ENCODE measurements at regions not wholly inside any gene's neighbourhood (a gene's known extent, or its start where the extent isn't known, plus 50 kb on each side); places are given as distances from the start of the nearest gene placed in this dataset.

DNA sequence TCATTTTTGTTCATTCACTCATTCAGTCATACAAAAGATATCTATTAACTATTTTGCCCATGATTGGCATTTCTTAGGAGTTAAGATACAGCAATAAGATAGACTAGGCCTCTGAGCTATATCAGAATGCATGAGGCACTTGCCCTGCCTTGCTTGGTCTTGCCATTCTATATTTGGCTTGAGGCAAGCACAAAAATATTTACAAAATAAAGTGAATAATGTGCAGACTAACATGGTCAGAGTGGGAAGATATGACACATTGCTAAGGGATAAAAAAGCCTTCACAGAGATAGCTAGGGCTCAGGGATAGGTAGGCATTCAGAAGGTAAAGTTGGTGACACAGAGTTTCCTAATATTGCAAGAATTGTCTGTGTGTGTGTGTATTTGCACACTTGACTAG lies 75.0 kb upstream of the MMADHC start:
- intact Hi-C loops (cut with micrococcal nuclease), result no loop called here

DNA sequence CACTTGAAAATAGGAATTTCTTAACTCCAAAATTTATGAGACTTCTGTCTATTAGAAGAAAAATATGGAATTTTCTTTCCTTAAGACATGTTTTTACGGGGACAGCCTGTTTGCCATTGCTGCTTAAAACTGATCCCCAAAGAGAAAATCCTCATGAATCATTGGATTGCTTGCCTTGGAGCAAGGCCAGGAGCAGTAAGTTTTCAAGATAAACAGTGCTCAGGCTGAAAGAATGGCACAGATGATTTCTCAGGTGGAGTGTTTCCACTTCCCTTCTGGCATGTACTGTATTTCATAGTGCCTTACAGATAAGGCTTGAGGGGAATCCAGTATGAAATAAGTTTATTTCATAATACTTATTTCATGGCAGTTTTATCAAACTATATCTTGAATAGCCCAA lies 74.3 kb upstream of the MMADHC start:
- intact Hi-C loops (cut with micrococcal nuclease), result no loop called here

DNA sequence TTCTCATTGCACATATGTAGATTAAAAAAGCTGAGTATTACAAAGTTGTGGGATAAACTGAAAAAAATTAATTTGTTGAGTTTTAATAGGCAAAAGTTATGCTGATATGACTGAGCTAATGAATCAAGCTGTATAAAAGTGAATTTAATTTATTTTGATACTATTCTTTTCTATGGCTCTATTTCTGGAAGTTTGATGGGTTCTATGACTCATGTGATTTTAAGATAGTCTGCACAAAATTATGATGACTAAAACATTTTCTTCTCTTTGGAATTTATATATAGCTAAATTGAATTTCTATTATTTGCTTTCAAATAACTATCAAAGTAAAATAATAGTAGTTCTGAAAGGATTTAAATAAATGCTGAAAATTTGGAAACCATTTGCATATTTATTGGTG lies 71.0 kb upstream of the MMADHC start:
- intact Hi-C loops (cut with micrococcal nuclease), result no loop called here

DNA sequence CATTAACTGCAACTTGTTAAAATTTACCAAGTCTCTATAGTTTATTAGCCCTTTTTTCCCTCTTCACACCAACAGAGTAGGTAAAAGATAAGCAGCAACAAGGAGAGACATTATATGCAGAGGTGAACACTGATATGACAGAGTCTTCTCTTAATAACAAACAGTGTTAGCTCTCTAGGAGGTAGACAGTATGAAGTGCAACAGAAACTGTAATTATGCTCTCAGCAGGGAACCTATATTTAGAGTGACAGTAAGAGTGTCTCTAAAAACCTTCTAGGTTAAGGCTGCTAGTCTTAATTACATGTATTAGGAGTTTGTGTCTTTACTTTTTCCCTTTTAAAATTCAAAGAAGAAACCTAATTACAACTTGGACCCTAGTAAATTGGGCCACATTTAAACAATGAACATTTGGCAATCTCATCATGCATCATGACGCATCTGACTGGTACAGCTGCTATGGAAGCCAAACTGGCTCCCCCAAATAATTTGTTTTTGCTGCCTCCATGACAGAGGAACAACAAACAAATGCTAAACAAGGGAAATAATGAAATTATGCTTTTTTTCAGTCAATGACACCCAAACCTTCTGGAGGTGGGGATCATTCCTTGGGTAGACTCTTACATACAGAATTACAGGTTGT lies 69.9 kb upstream of the MMADHC start:
- intact Hi-C loops (cut with micrococcal nuclease), result no loop called here

DNA sequence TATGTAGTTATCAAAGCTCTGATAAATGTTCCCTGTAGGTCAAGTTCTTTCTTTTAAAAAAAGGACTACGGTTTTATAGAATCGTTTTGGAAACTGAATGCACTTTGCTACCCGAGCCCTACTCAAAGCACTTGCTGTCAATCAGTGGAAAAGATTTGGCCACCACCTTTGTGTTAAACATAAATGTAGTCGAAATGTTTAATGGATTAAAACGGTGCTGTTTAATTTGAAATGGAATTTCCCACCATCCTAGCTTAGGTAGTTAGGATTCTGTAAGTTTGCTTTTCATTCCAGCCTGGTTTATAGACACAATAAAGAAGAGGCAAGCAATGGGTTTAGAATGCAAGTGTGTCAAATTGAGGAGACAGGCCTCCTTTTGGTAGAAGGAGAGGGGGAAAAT lies 69.4 kb upstream of the MMADHC start:
- intact Hi-C loops (cut with micrococcal nuclease), result no loop called here

DNA sequence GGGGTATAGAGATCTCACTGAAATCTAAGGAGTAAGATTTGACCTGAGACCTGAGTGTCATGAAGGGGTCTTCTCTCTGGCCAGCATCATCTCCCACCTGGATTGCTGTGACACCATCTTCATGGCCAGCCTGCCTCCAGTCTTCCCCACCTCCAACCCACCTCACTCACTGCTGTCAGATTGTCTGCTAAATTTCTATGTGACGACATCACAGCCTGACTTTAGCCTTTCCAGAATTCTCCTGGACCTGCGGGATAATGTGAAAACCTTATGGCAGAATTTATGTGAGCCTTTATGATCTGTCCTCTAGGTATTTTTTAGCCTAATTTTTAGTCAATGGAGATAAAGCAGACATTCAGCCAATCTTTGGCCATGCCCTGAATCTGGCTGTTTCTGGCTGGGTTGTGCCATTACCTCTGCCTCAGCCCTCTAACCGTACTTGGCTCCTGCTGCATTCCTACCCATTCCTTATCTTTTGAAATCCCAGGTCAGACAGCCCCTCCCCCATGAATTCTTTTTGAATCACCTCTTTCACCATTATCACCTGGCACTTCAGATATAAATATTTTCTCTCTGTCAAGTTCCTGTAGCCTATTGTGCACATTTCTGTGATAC lies 66.4 kb upstream of the MMADHC start:
- intact Hi-C loops (cut with micrococcal nuclease), result no loop called here

DNA sequence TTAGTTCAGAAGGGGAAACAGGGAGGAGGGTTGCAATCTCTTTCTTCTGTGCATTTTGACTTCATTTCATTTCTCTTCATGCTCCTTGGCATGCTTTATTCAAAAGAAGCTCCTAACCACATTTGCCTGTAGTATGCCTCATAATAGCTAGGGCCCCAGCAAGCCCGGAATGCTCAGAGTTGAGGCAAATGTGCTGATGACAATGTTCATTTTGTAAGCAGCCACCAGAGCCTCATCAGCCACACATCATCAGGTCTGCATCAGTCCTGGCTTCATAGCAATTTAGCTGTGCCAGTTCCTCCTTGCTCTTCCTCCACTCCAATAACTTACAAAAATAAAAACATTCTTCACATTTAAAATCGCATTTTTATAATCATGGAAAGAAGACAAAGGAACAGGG lies 65.4 kb upstream of the MMADHC start:
- intact Hi-C loops (cut with micrococcal nuclease), result no loop called here

DNA sequence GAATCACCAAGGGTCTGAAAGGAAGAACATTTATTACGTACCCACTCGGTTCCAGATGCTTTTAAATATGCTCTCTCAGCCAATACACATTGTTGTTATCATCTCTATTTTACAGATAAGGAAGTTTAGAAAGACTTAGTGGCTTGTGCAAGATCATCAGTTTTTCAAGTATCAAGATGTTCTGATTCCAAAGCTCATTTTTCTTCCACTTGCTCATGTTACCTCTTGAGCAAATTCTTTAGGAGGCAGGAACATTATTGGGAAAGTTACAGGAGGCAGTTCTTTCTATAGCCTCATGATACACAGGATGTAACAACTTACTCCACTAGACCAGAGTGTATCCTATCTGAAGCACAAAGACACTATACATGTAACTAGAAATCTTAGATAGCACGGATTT lies 65.0 kb upstream of the MMADHC start:
- intact Hi-C loops (cut with micrococcal nuclease), result no loop called here

DNA sequence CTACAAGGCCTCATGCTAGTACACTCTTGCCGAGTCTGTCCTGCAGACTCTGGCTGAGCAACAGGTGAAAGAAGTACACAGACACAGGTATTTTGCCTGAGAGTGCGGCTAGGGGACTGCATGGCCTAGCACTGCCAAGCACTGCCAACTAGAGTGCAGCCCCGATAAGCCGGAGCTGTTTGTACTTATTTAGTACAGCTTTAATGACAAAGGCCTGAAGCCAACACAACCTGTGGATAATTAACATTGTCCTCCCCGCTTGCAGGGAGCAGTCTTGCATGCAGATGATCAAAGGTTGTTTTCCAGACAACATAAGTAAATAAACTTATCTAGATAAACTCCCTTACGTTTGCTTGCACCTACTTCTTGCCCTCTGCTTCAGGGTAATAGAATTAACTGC lies 63.7 kb upstream of the MMADHC start:
- intact Hi-C loops (cut with micrococcal nuclease), result no loop called here

DNA sequence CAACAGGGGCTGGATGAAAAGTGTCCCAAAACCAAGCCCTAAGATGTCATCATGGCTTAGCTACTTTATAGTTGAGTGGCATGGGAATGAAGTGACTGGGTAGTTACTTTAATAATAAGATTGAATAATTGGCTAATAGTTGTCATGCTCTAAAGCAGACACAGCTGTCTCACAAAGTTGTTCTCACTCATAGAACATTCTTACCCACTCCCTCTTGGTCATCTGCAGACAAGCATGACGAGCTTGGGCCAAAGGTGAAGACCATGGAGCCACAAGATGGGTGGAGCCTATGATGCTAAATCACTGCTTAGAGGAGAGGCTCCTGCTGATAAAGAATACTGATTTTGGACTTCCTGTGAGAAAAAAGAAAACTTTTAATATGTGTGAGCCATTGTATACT lies 62.4 kb upstream of the MMADHC start:
- intact Hi-C loops (cut with micrococcal nuclease), result no loop called here

DNA sequence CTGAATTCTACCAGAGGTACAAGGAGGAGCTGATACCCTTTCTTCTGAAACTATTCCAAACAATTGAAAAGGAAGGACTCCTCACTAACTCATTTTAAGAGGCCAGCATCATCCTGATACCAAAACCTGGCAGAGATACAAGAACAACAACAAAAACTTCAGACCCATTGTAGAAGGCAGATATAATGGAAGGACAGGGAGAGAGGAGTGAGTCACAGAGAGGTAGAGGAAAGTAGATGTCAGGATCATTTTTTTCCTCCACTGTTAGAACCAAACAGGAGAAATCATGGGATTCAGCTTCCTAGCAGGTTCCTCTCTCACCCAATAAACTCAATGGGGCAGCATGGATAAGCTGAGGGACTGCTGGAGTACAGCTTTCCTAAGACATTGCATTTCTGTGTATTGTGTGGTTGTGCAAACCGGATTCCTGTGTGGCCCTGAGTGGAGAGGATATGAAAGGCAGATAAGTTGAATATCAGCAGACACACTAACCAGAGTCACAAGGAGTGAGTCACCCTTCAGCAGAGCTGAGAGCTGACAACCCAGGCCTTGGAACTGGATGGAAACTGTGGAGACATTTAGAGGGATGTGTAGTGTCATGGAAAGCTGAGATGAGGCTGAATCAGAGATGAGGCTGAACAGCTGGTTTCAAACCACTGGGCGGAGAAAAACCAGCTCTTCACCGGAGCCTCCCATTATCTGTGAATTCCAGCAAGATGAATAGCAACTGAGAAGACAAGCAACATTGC lies 60.9 kb upstream of the MMADHC start:
- intact Hi-C loops (cut with micrococcal nuclease), result no loop called here

DNA sequence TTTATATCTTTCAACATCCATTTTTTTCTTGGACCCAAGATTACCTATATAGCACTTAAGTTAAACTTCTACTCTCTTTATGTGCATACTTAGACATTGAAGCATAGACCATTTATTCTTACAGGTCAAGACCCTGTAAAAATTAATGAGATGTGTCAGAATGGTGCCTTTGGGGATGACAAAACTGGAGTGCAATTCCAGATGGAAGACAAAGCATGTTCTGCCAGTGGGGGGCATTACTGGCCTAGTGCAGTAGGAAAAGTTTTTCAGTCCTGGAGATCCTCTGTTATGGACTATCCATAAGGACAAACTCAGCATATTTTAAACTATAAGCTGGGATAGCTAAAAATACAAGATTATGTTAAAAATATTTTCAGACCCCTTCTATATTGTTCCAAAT lies 57.8 kb upstream of the MMADHC start:
- intact Hi-C loops (cut with micrococcal nuclease), result no loop called here
